HL-60 (cell line): ENCODE measurements at regions not wholly inside any gene's neighbourhood (a gene's known extent, or its start where the extent isn't known, plus 50 kb on each side); places are given as distances from the start of the nearest gene placed in this dataset.

Experiments
- DNase-seq, 2 experiments: peaks; one replicate each; pipeline ENCODE4 v3.0.0-alpha.2; 2010 to 2020; ENCODE audit warnings: low read depth in 1 of 2, low spot score in 1 of 2
- H3K27ac ChIP-seq: fragments of 250-450 bp; sonication (Bioruptor Pico); replicated peaks from 2 replicates; pipeline ENCODE4 v1.5.1; 2020; ENCODE audit warnings: mild to moderate bottlenecking, moderate library complexity
- H3K27me3 ChIP-seq: fragments of 250-450 bp; sonication (Bioruptor Pico); 2 replicates; pipeline ENCODE4 v1.5.1; 2021; ENCODE audit warnings: mild to moderate bottlenecking, moderate library complexity; ENCODE audit not compliant: insufficient read depth, poor library complexity, severe bottlenecking
- H3K4me3 ChIP-seq: replicated peaks from 2 replicates; pipeline ENCODE4 v1.5.1; 2011; ENCODE audit warnings: mild to moderate bottlenecking, control low read depth, low read length; ENCODE audit not compliant: insufficient read depth
- CTCF ChIP-seq: IDR thresholded peaks from one replicate; pipeline ENCODE4 v1.5.1; 2011; ENCODE audit warnings: low read length, control low read depth, inconsistent platforms; ENCODE audit not compliant: insufficient read depth
- GABPA ChIP-seq: IDR thresholded peaks from 2 replicates; pipeline ENCODE4 v1.6.1; 2012; ENCODE audit warnings: low read depth
- POLR2AphosphoS5 ChIP-seq: IDR thresholded peaks from 2 replicates; pipeline ENCODE4 v1.6.1; 2012; ENCODE audit warnings: low read depth
- REST ChIP-seq: IDR thresholded peaks from 2 replicates; pipeline ENCODE4 v1.6.1; 2012; ENCODE audit warnings: low read depth; ENCODE audit not compliant: insufficient replicate concordance
- SPI1 ChIP-seq: IDR thresholded peaks from 2 replicates; pipeline ENCODE4 v1.6.1; 2012; ENCODE audit warnings: low read depth, mild to moderate bottlenecking, borderline replicate concordance

DNA sequence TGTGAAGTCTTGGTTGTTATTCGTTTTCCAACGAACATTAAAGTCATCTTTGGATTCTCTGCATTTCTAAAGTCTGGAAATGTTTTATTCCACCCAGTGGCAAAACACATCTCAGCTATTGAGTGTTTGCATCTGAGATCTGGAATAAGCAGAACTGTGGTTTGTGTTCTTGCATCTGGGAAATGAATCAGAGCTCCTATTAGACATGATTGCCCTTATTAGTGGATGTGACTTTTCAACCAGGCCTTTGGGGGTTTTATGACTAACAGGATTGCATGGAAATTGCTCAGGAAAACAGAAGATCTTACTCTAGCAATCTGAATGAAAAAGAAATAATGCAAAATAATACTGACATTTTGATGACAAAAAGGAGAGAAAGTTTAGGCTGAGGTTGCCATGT, 488.8 kb downstream of the IRS2 start:
- no peak for TF ChIP-seq SPI1
- no peak for TF ChIP-seq GABPA
- H3K27ac ChIP-seq, result no peak overlapping the region
- DNase-seq, result no peak
- H3K4me3 ChIP-seq, result no peak overlapping the region
- no peaks in the 10 kb centered on the region for H3K27me3 ChIP-seq

GRCh38 chr13:109293166-109293565, 493.2 kb downstream of the IRS2 start:
- H3K27me3 ChIP-seq, result no peaks in the 10 kb centered on the region
- DNase-seq, result no peak
- H3K4me3 ChIP-seq, result no peak overlapping the region
- TF ChIP-seq CTCF (no peak), REST (no peak), GABPA (no peak), POLR2AphosphoS5 (no peak), SPI1 (no peak)
- H3K27ac ChIP-seq, result no peak overlapping the region

GRCh38 chr13:109288151-109288709, 498.2 kb downstream of the IRS2 start:
- no peak for DNase-seq
- no peaks in the 10 kb centered on the region for H3K27me3 ChIP-seq
- no peak overlapping the region for H3K27ac ChIP-seq
- no peak overlapping the region for H3K4me3 ChIP-seq
- TF ChIP-seq SPI1, result no peak
- no peak for TF ChIP-seq CTCF
- no peak for TF ChIP-seq REST
- TF ChIP-seq POLR2AphosphoS5, result no peak
- TF ChIP-seq GABPA, result no peak

DNA sequence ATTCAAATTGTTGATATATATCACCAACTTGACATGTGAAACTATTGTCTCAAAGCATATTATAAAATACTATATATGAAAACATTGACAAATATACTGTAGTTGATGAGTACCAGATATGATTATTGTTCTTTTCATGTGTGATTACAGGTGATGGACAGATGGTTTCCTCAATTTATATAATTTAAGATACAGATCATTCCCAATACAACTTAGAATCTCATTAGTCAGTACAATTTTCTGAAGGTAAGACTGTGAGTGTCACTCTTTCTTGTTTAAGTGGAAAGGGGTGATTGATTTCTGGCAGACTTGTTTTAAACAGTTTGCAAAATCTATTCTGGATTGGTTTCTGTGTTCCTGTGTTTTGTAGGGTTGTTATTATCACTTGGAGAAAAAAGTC, 498.8 kb downstream of the IRS2 start:
- Histone ChIP-seq H3K27ac (no peak overlapping the region), H3K4me3 (no peak overlapping the region), H3K27me3 (no peaks in the 10 kb centered on the region)
- TF ChIP-seq CTCF (no peak), REST (no peak), POLR2AphosphoS5 (no peak), SPI1 (no peak), GABPA (no peak)
- no peak for DNase-seq
